ENCODE measurements at regions not wholly inside any gene's neighbourhood (a gene's known extent, or its start where the extent isn't known, plus 50 kb on each side); places are given as distances from the start of the nearest gene placed in this dataset.

DNA sequence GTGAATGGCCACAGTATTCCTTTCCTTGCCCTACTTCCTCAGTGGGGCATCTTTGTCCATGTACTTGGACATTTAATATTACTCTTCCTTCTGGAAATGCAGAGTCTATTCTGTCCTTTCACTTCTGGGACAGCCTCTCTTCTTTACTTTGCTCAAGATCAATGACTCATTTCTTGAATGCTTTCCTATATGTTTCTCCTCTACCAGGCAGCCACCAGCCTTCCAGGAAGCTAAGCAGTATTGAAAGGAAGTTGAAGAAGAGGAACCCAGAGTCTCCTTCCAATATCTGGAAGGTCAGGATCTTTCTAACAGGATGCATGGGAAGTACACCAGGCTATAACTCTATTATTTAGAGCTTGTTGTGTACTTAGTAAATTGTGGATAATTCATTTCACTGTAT is 182.8 kb downstream of the CD47 start:
- Histone ChIP-seq H3K4me1 (ENCODE audit: control insufficient read depth in 5 of 5, insufficient read depth in 5 of 5, low read length in 5 of 5) (peaks cover 0 to 8% (median 0%) of the 10 kb centered on the region in 5 donors), H3K9me3 (ENCODE audit: control insufficient read depth in 4 of 4, insufficient read depth in 3 of 4, low read length in 3 of 4) (no peaks in the 10 kb centered on the region), H3K4me3 (no peak overlapping the region), H3K27ac (ENCODE audit: low read depth in 1 of 2, low read length in 1 of 2) (no peak overlapping the region), H3K9ac (ENCODE audit: insufficient read depth in 1 of 2, low read length in 2 of 2) (no peak overlapping the region), H3K36me3 (ENCODE audit: control insufficient read depth in 4 of 4, insufficient read depth in 4 of 4, low read length in 4 of 4) (no peaks in the 10 kb centered on the region), H3K27me3 (ENCODE audit: control insufficient read depth in 3 of 3, insufficient read depth in 3 of 3, low read length in 2 of 3) (no peaks in the 10 kb centered on the region)
- ATAC-seq (ENCODE audit: insufficient read depth, low FRiP score): no peak
- TF ChIP-seq, protein P1, sequence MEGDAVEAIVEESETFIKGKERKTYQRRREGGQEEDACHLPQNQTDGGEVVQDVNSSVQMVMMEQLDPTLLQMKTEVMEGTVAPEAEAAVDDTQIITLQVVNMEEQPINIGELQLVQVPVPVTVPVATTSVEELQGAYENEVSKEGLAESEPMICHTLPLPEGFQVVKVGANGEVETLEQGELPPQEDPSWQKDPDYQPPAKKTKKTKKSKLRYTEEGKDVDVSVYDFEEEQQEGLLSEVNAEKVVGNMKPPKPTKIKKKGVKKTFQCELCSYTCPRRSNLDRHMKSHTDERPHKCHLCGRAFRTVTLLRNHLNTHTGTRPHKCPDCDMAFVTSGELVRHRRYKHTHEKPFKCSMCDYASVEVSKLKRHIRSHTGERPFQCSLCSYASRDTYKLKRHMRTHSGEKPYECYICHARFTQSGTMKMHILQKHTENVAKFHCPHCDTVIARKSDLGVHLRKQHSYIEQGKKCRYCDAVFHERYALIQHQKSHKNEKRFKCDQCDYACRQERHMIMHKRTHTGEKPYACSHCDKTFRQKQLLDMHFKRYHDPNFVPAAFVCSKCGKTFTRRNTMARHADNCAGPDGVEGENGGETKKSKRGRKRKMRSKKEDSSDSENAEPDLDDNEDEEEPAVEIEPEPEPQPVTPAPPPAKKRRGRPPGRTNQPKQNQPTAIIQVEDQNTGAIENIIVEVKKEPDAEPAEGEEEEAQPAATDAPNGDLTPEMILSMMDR (IDR thresholded peaks at IDR 0.05; ENCODE audit: control extremely low read depth, extremely low read depth): no peak
- no peak for DNase-seq

DNA sequence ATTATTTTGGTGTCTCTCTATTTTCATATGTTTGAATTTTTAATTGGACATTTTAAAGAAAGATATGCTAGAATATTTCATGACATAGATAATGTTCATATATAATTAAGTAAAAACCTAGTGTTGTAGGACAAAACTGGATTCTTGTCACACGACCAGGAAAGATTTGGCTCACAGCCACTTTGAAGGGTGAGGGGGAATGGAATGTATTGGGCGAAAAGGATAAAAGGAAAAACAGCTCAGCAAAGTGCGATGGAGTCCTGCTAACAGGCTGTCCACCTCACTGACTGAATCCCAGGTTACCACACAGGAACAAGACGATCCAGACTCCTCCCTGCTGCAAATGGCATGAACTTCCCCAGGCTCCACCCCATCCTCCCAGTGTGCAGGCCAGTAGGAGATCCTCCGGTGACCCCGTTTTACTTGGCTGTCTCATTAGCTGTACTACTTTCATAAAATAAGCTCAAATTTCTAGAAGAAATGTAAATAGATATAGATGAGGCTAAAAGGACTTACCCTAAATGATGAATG is 186.2 kb downstream of the CD47 start:
- TF ChIP-seq, protein P1 (IDR thresholded peaks at IDR 0.05; ENCODE audit: control extremely low read depth, extremely low read depth): no peak
- Histone ChIP-seq H3K4me3 (no peak overlapping the region), H3K27me3 (ENCODE audit: control insufficient read depth in 3 of 3, insufficient read depth in 3 of 3, low read length in 2 of 3) (no peaks in the 10 kb centered on the region), H3K9ac (ENCODE audit: insufficient read depth in 1 of 2, low read length in 2 of 2) (no peak overlapping the region), H3K27ac (ENCODE audit: low read depth in 1 of 2, low read length in 1 of 2) (no peak overlapping the region), H3K36me3 (ENCODE audit: control insufficient read depth in 4 of 4, insufficient read depth in 4 of 4, low read length in 4 of 4) (no peaks in the 10 kb centered on the region), H3K9me3 (ENCODE audit: control insufficient read depth in 4 of 4, insufficient read depth in 3 of 4, low read length in 3 of 4) (no peaks in the 10 kb centered on the region), H3K4me1 (ENCODE audit: control insufficient read depth in 5 of 5, insufficient read depth in 5 of 5, low read length in 5 of 5) (peaks cover 0 to 8% (median 0%) of the 10 kb centered on the region in 5 donors)
- no peak for ATAC-seq (ENCODE audit: insufficient read depth, low FRiP score)
- peak; percentile 26 to 45 (median 44) for DNase-seq
- WGBS, 2 donors: 50 to 70% methylated on average over 6 of the region's 6 CpGs

DNA sequence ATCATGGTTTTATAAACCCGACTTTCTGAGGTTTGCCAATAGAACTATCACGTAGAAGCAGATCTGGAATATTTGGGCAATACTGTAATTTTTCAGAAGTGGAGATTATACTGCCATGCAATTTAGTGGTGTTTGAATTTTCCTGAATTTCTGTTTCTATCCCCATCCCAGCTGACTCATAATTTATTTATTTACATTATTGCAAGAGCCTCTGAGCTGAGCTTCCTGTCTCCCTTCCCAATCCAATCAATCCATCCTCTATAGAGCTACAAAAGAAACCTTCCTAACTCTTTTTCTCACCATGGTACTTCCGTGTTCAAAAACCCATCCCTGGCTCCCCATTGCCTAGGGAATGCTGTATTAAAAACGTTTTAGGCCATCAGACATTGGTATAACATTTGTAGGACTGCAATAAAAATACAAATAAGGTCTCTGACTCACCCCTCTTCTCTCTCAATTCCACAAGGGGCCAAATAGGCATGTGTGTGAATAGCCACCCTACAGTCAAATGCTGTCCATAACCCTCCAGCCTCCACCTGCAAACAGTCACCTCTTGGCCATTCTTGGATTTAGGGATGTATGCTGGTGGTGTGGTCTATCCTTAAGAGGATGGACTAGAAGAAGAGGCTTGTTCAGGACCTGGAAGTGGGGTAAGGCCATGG is 190.7 kb downstream of the CD47 start:
- peaks cover 0 to 8% (median 0%) of the 10 kb centered on the region in 5 donors for H3K4me1 ChIP-seq (ENCODE audit: control insufficient read depth in 5 of 5, insufficient read depth in 5 of 5, low read length in 5 of 5)
- H3K9me3 ChIP-seq (ENCODE audit: control insufficient read depth in 4 of 4, insufficient read depth in 3 of 4, low read length in 3 of 4): peaks cover 0 to 2% (median 0%) of the 10 kb centered on the region in 4 donors
- no peaks in the 10 kb centered on the region for H3K27me3 ChIP-seq (ENCODE audit: control insufficient read depth in 3 of 3, insufficient read depth in 3 of 3, low read length in 2 of 3)
- no peaks in the 10 kb centered on the region for H3K36me3 ChIP-seq (ENCODE audit: control insufficient read depth in 4 of 4, insufficient read depth in 4 of 4, low read length in 4 of 4)
- H3K4me3 ChIP-seq: no peak overlapping the region
- H3K27ac ChIP-seq (ENCODE audit: low read depth in 1 of 2, low read length in 1 of 2): no peak overlapping the region
- H3K9ac ChIP-seq (ENCODE audit: insufficient read depth in 1 of 2, low read length in 2 of 2): no peak overlapping the region
- DNase-seq (no peak), ATAC-seq (ENCODE audit: insufficient read depth, low FRiP score) (no peak)
- 74 to 82% methylated on average over 4 of the region's 4 CpGs for WGBS, 2 donors
- TF ChIP-seq, protein P1 (IDR thresholded peaks at IDR 0.05; ENCODE audit: control extremely low read depth, extremely low read depth): no peak
